GM12865 (cell line): ENCODE measurements at regions not wholly inside any gene's neighbourhood (a gene's known extent, or its start where the extent isn't known, plus 50 kb on each side); places are given as distances from the start of the nearest gene placed in this dataset.
"Not testable (repeated sequence)": the region's sequence is repeated elsewhere in the genome, so short reads cannot be mapped to it uniquely, and the experiment has no call there.

Source experiments
- DNase-seq: peaks from one replicate; pipeline ENCODE4 v3.0.0; 2010; ENCODE audit warnings: low read depth
- H3K4me3 ChIP-seq: 2 replicates; pipeline ENCODE4 v1.5.1; 2011; ENCODE audit warnings: mild to moderate bottlenecking, low read depth, low read length, control low read depth
- CTCF ChIP-seq: IDR thresholded peaks from 2 replicates; pipeline ENCODE4 v1.5.1; 2011; ENCODE audit warnings: low read length, control low read depth, low read depth, inconsistent platforms; ENCODE audit not compliant: insufficient read depth; ENCODE audit errors: missing control alignments

GRCh38 chr6:125637207-125637606, 112.2 kb upstream of the HEY2 start:
- peak; percentile 6 for DNase-seq
- TF ChIP-seq CTCF, result no peak

GRCh38 chr6:125639466-125640020, 109.9 kb upstream of the HEY2 start:
- no peak for DNase-seq
- no peak overlapping the region for H3K4me3 ChIP-seq
- no peak for TF ChIP-seq CTCF

More at GRCh38 chr6:125637207-125637606, 112.2 kb upstream of the HEY2 start:
- H3K4me3 ChIP-seq, result no peak overlapping the region

- TF ChIP-seq CTCF, result no peak
- DNase-seq, result no peak
- H3K4me3 ChIP-seq, result no peak overlapping the region
These were observed 108.8 kb upstream of the HEY2 start for GRCh38 chr6:125640441-125641150.

- not testable (repeated sequence) for DNase-seq, H3K4me3 ChIP-seq
These were observed 105.3 kb upstream of the HEY2 start for GRCh38 chr6:125643967-125644661.

- TF ChIP-seq CTCF, result no peak
- no peak for DNase-seq
- H3K4me3 ChIP-seq, result no peak overlapping the region
These were observed 102.0 kb upstream of the HEY2 start for GRCh38 chr6:125647391-125647790.

GRCh38 chr6:125653752-125654151, 95.7 kb upstream of the HEY2 start:
- DNase-seq, H3K4me3 ChIP-seq: not testable (repeated sequence)

GRCh38 chr6:125655511-125655910, 93.9 kb upstream of the HEY2 start:
- TF ChIP-seq CTCF, result no peak
- DNase-seq, result no peak
- H3K4me3 ChIP-seq, result no peak overlapping the region
